CD4-positive, alpha-beta T cell (primary cell): ENCODE measurements at regions not wholly inside any gene's neighbourhood (a gene's known extent, or its start where the extent isn't known, plus 50 kb on each side); places are given as distances from the start of the nearest gene placed in this dataset.

Source experiments
- ATAC-seq: fragments of 200-7000 bp; cut with Tn5 transposase; one replicate; pipeline ENCODE4 v1.10.0; 2022; ENCODE audit warnings: mild to moderate bottlenecking; ENCODE audit not compliant: poor library complexity
- CTCF ChIA-PET: fragments of 350-600 bp; sonication (Branson Sonifier 250); formaldehyde crosslinking; loops from one replicate; lab custom pipeline; 2021; ENCODE audit warnings: antibody characterized with exemption, inconsistent platforms; lab: Charles Lee
- POLR2A ChIA-PET: fragments of 350-600 bp; sonication (Branson Sonifier 250); formaldehyde crosslinking; loops from one replicate; lab custom pipeline; 2021; ENCODE audit warnings: antibody characterized with exemption, inconsistent platforms; lab: Charles Lee
- DNase-seq, 14 experiments: peaks; one replicate each; pipeline ENCODE4 v3.0.0-alpha.2; 2013 to 2020; ENCODE audit warnings: mixed read lengths in 2 of 14
- H3K27ac ChIP-seq, 2 donors: one replicate each; pipeline versions ENCODE4 v1.5.1 to v1.7.0; 2013; ENCODE audit warnings: low read length in 2 of 2, low read depth in 1 of 2, mild to moderate bottlenecking in 1 of 2
- H3K27me3 ChIP-seq, 2 experiments: 1 replicate in 1 of 2; 2 replicates in 1 of 2; pipeline versions ENCODE4 v1.6.1 to v1.7.0; 2013; ENCODE audit warnings: low read length in 2 of 2, control low read depth in 1 of 2, mild to moderate bottlenecking in 1 of 2, moderate library complexity in 1 of 2; ENCODE audit not compliant: insufficient read depth in 2 of 2, control insufficient read depth in 1 of 2
- H3K36me3 ChIP-seq: one replicate; pipeline ENCODE4 v1.6.1; 2013; ENCODE audit warnings: low read length, control low read depth; ENCODE audit not compliant: insufficient read depth
- H3K4me1 ChIP-seq: one replicate; pipeline ENCODE4 v1.6.1; 2013; ENCODE audit warnings: low read length, control low read depth; ENCODE audit not compliant: insufficient read depth
- H3K4me3 ChIP-seq: one replicate; pipeline ENCODE4 v1.5.1; 2013; ENCODE audit warnings: mild to moderate bottlenecking, low read length, moderate library complexity
- H3K9me3 ChIP-seq, 2 experiments: 1 replicate in 1 of 2; 2 replicates in 1 of 2; pipeline versions ENCODE4 v1.6.1 to v1.7.0; 2013; ENCODE audit warnings: low read length in 2 of 2, mild to moderate bottlenecking in 2 of 2, control low read depth in 1 of 2, moderate library complexity in 1 of 2; ENCODE audit not compliant: control insufficient read depth in 1 of 2, insufficient read depth in 1 of 2
- H3K27ac Mint-ChIP-seq: one replicate; pipeline ENCODE4 v1.8.0; 2020; ENCODE audit warnings: mixed read lengths
- H3K27me3 Mint-ChIP-seq: one replicate; pipeline ENCODE4 v1.8.0; 2021; ENCODE audit warnings: mixed read lengths
- H3K36me3 Mint-ChIP-seq: one replicate; pipeline ENCODE4 v1.8.0; 2021; ENCODE audit warnings: low read depth, mixed read lengths
- H3K4me1 Mint-ChIP-seq: one replicate; pipeline ENCODE4 v1.8.0; 2021; ENCODE audit warnings: low read depth, mixed read lengths
- H3K4me3 Mint-ChIP-seq: one replicate; pipeline ENCODE4 v1.8.0; 2020; ENCODE audit warnings: mild to moderate bottlenecking, mixed read lengths
- H3K9me3 Mint-ChIP-seq: one replicate; pipeline ENCODE4 v1.8.0; 2020; ENCODE audit warnings: mixed read lengths
- intact Hi-C, 2 experiments: fragments of 100-400 bp; cut with DNase I in 1 of 2; cut with micrococcal nuclease in 1 of 2; formaldehyde crosslinking; loops; one replicate each; pipeline versions ENCODE4 v1.15.1 to v1.9.0; 2023 to 2025; cut with DNase I, micrococcal nuclease
- TF ChIP-seq, protein P1 (sequence below): fragments of 200-600 bp; IDR thresholded peaks from one replicate; pipeline ENCODE4 v1.8.0; 2022; ENCODE audit warnings: antibody characterized with exemption, mild to moderate bottlenecking

DNA sequence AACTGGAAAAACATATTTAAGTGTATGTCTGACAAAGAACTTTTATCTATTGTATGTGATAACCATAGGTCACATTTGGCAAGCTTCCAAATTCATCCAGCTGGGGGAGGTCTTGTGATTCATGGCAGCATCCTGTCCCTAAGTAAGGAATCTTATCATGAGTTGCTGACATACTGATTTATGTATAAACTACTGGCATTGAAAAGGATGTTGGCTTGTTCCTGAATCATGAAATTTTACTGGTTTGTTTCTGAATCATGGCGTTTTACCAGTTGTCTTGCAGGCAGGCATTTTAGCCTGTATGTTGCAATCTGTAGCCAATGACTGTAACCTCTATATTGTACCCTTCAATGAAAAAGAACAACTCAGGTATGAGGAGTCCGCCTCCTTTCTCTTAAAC lies 244.8 kb downstream of the IPO8 start:
- no peak overlapping the region for H3K4me3 ChIP-seq
- Mint-ChIP-seq H3K27me3 (no peaks in the 10 kb centered on the region), H3K36me3 (no peaks in the 10 kb centered on the region), H3K4me1 (no peaks in the 10 kb centered on the region), H3K27ac (no peak overlapping the region), H3K4me3 (no peak overlapping the region), H3K9me3 (peaks cover 10% of the 10 kb centered on the region)
- CTCF ChIA-PET = no interaction called here
- no peaks in the 10 kb centered on the region for H3K4me1 ChIP-seq
- peaks cover 0 to 4% of the 10 kb centered on the region in 2 experiments for H3K27me3 ChIP-seq
- intact Hi-C loops = no loop called here
- POLR2A ChIA-PET = no interaction called here
- no peak overlapping the region for H3K27ac ChIP-seq
- H3K9me3 ChIP-seq = no peaks in the 10 kb centered on the region
- no peaks in the 10 kb centered on the region for H3K36me3 ChIP-seq
- ATAC-seq (no peak), DNase-seq (no peak)
- TF ChIP-seq, protein P1, sequence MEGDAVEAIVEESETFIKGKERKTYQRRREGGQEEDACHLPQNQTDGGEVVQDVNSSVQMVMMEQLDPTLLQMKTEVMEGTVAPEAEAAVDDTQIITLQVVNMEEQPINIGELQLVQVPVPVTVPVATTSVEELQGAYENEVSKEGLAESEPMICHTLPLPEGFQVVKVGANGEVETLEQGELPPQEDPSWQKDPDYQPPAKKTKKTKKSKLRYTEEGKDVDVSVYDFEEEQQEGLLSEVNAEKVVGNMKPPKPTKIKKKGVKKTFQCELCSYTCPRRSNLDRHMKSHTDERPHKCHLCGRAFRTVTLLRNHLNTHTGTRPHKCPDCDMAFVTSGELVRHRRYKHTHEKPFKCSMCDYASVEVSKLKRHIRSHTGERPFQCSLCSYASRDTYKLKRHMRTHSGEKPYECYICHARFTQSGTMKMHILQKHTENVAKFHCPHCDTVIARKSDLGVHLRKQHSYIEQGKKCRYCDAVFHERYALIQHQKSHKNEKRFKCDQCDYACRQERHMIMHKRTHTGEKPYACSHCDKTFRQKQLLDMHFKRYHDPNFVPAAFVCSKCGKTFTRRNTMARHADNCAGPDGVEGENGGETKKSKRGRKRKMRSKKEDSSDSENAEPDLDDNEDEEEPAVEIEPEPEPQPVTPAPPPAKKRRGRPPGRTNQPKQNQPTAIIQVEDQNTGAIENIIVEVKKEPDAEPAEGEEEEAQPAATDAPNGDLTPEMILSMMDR = no peak

DNA sequence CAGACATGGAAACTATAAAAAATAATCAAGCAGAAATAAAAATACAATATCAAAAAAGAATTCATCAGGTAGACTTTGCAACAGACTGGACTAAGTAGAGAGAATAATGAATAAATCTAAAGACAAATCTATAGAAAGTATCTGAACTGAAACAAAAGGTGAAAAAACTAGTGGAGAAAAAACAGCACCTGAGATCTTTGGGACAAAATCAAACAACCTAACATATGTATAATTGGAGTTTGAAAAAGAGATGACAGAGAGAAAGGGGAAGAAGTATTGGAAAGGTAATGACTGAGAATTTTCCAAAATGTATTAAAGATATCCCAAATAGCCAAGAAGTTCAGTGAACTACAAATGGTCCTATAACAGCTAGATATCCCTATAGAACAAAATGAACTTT lies 245.4 kb downstream of the IPO8 start:
- Mint-ChIP-seq H3K9me3 (peaks cover 10% of the 10 kb centered on the region), H3K27me3 (no peaks in the 10 kb centered on the region), H3K36me3 (no peaks in the 10 kb centered on the region), H3K4me3 (no peak overlapping the region), H3K27ac (no peak overlapping the region), H3K4me1 (no peaks in the 10 kb centered on the region)
- H3K27ac ChIP-seq = no peak overlapping the region
- no peaks in the 10 kb centered on the region for H3K9me3 ChIP-seq
- H3K27me3 ChIP-seq = peaks cover 0 to 4% of the 10 kb centered on the region in 2 experiments
- ChIA-PET POLR2A (no interaction called here), CTCF (no interaction called here)
- no peaks in the 10 kb centered on the region for H3K36me3 ChIP-seq
- intact Hi-C loops = no loop called here
- TF ChIP-seq, protein P1 = no peak
- no peaks in the 10 kb centered on the region for H3K4me1 ChIP-seq
- no peak overlapping the region for H3K4me3 ChIP-seq
- no peak for DNase-seq
- ATAC-seq = no peak

- Histone ChIP-seq H3K27me3 (peaks cover 0 to 4% of the 10 kb centered on the region in 2 experiments), H3K9me3 (no peaks in the 10 kb centered on the region), H3K4me1 (no peaks in the 10 kb centered on the region), H3K4me3 (no peak overlapping the region), H3K36me3 (no peaks in the 10 kb centered on the region), H3K27ac (no peak overlapping the region)
- Mint-ChIP-seq H3K9me3 (peaks cover 10% of the 10 kb centered on the region), H3K36me3 (no peaks in the 10 kb centered on the region), H3K4me1 (no peaks in the 10 kb centered on the region), H3K27ac (no peak overlapping the region), H3K27me3 (no peaks in the 10 kb centered on the region), H3K4me3 (no peak overlapping the region)
- intact Hi-C loops = no loop called here
- TF ChIP-seq, protein P1 = no peak
- ChIA-PET POLR2A (no interaction called here), CTCF (no interaction called here)
- DNase-seq (no peak), ATAC-seq (no peak)
These were observed 247.6 kb downstream of the IPO8 start for GRCh38 chr12:30448038-30448437.
